ENCODE measurements at regions not wholly inside any gene's neighbourhood (a gene's known extent, or its start where the extent isn't known, plus 50 kb on each side); places are given as distances from the start of the nearest gene placed in this dataset.

DNA sequence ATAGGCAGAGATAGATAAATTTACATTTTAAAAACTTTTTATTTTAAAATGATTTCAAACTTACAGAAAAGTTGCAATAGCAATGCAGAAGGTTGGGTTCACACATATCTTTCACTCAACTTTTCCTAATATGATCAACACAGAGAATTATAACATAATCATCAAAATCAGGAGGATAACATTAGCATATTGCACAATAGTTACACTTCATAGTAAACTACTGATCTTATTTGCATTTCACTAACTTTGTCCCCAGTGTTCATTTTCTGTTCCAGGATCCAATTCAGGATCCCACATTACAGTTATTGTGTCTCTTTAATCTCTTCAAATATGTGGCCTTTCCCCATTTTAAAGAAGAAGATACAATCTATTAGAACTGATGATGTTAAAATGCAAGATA lies 115.4 kb upstream of the ETV6 start:
- Histone ChIP-seq H3K36me3 (no peaks in the 10 kb centered on the region), H3K27ac (replicated peaks in 1 of 4) (no peak overlapping the region), H3K9me3 (no peaks in the 10 kb centered on the region), H3K4me1 (no peaks in the 10 kb centered on the region), H3K4me3 (no peak overlapping the region), H3K27me3 (no peaks in the 10 kb centered on the region)
- no peak for DNase-seq (ENCODE audit: extremely low spot score)
- intact Hi-C loops (cut with DNase I) = no loop called here
- TF ChIP-seq POLR2AphosphoS5 (IDR thresholded peaks at IDR 0.05) (no peak), POLR2A (IDR thresholded peaks at IDR 0.05; ENCODE audit: low read depth) (no peak), EP300 (IDR thresholded peaks at IDR 0.05) (no peak)
- TF ChIP-seq, protein P1, sequence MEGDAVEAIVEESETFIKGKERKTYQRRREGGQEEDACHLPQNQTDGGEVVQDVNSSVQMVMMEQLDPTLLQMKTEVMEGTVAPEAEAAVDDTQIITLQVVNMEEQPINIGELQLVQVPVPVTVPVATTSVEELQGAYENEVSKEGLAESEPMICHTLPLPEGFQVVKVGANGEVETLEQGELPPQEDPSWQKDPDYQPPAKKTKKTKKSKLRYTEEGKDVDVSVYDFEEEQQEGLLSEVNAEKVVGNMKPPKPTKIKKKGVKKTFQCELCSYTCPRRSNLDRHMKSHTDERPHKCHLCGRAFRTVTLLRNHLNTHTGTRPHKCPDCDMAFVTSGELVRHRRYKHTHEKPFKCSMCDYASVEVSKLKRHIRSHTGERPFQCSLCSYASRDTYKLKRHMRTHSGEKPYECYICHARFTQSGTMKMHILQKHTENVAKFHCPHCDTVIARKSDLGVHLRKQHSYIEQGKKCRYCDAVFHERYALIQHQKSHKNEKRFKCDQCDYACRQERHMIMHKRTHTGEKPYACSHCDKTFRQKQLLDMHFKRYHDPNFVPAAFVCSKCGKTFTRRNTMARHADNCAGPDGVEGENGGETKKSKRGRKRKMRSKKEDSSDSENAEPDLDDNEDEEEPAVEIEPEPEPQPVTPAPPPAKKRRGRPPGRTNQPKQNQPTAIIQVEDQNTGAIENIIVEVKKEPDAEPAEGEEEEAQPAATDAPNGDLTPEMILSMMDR (IDR thresholded peaks at IDR 0.05) = no peak

DNA sequence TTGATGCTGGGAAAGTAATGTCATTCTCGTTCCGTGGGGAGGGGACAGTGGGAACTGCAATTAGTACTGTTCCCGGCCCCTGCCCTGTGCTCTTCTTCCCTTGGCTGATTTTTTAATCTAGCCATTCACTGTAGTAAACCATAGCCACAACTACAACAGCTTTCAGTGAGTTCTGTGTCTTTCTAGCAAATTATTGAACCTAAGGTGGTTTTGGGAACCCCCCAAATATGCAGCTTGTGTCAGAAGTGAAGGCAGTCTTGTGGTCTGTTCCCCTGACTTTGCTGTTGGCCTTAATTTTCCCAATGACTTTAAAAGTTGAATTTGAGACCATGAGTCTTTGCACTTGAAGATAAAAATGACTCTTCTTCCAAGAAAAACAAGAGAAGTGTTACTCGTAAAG lies 114.3 kb upstream of the ETV6 start:
- TF ChIP-seq EP300 (IDR thresholded peaks at IDR 0.05) (no peak), POLR2AphosphoS5 (IDR thresholded peaks at IDR 0.05) (no peak), POLR2A (IDR thresholded peaks at IDR 0.05; ENCODE audit: low read depth) (no peak)
- TF ChIP-seq, protein P1 (IDR thresholded peaks at IDR 0.05) = no peak
- Histone ChIP-seq H3K27me3 (no peaks in the 10 kb centered on the region), H3K36me3 (no peaks in the 10 kb centered on the region), H3K9me3 (no peaks in the 10 kb centered on the region), H3K4me1 (no peaks in the 10 kb centered on the region), H3K27ac (replicated peaks in 1 of 4) (no peak overlapping the region), H3K4me3 (no peak overlapping the region)
- no peak for DNase-seq (ENCODE audit: extremely low spot score)
- 86% methylated on average over 4 of the region's 4 CpGs for WGBS
- intact Hi-C loops (cut with DNase I) = no loop called here

DNA sequence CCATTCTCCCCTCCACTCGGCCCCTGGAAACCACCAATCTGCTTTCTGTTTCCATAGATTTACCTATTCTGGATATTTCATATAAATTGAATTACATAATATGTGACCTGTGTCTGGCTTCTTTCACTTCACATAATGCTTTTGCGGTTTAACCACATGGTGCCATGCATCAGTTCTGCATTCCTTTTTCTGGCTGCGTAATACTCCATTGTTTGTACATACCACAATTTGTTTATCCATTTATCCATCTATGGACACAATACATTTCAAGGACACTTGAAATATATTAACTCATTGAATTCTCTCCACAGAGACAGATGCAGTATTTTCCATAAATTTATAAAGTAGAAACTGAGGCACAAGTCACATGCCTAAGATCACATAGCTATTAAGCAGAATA lies 110.3 kb upstream of the ETV6 start:
- H3K4me1 ChIP-seq = peaks cover 0 to 17% (median 17%) of the 10 kb centered on the region in 4 donors
- no peaks in the 10 kb centered on the region for H3K9me3 ChIP-seq
- no peaks in the 10 kb centered on the region for H3K27me3 ChIP-seq
- intact Hi-C loops (cut with DNase I) = no loop called here
- H3K36me3 ChIP-seq = no peaks in the 10 kb centered on the region
- WGBS = 92% methylated on average over 3 of the region's 3 CpGs
- no peak overlapping the region for H3K27ac ChIP-seq (replicated peaks in 1 of 4)
- no peak overlapping the region for H3K4me3 ChIP-seq
- no peak for DNase-seq (ENCODE audit: extremely low spot score)
- TF ChIP-seq EP300 (IDR thresholded peaks at IDR 0.05) = no peak
- no peak for TF ChIP-seq POLR2A (IDR thresholded peaks at IDR 0.05; ENCODE audit: low read depth)
- TF ChIP-seq POLR2AphosphoS5 (IDR thresholded peaks at IDR 0.05) = no peak
- TF ChIP-seq, protein P1 (IDR thresholded peaks at IDR 0.05) = no peak

DNA sequence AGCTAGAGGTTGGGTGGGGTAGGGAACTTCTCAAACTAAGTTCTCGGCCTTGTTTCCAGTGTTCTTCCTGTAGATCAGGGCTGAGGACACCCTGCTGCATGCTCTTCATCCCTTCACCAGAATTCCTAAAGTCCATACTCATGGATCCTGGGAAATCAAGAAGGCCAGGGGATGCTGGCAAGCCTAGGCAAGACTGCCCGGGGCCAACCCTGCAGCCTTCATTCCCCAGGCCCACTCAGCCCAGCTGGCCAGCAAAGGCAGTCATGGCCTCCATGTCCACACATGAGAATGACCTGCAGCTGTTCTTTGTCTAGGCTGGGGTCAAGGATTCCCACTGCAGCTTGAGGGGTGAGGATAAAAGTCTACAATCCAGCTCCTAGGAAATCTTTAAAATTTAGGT lies 109.3 kb upstream of the ETV6 start:
- Histone ChIP-seq H3K4me3 (no peak overlapping the region), H3K27ac (replicated peaks in 1 of 4) (no peak overlapping the region), H3K4me1 (peaks cover 0 to 26% (median 22%) of the 10 kb centered on the region in 4 donors), H3K36me3 (no peaks in the 10 kb centered on the region), H3K9me3 (no peaks in the 10 kb centered on the region), H3K27me3 (no peaks in the 10 kb centered on the region)
- DNase-seq (ENCODE audit: extremely low spot score) = no peak
- intact Hi-C loops (cut with DNase I) = no loop called here
- WGBS = 87% methylated on average over 2 of the region's 2 CpGs
- no peak for TF ChIP-seq POLR2A (IDR thresholded peaks at IDR 0.05; ENCODE audit: low read depth)
- TF ChIP-seq POLR2AphosphoS5 (IDR thresholded peaks at IDR 0.05) = no peak
- TF ChIP-seq EP300 (IDR thresholded peaks at IDR 0.05) = no peak
- TF ChIP-seq, protein P1 (IDR thresholded peaks at IDR 0.05) = no peak

DNA sequence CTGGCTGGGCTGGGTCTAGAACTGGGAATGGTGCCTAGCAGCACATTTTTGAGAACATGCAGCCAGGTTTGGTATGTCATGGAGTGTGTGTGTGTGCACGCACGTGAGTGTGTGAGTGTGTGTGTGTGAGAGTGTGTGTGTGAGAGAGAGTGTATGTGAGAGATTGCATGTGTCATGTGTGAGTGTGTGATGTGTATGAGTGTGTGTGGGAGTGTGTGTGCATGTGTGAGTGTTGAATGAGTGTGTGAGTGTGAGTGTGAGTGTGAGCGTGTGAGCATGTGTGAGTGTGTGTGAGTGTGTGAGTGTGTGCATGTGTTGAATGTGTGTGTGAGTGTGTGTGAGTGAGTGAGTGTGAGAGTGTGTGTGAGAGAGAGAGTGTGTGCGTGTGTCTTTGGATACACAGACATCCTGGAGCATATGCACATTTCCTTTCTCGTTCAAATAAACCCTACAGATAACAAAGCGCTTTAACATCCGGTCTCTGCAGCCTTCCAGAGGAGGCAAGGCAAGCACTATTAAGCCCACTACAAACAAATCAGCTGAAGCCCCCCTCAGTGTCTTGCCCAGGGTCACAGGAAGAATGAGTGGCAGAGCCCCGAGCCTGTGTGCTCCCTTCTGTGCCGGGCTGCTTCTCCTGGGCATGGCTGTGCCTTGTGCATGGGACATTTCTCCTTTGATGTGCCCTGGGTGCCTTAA lies 108.7 kb upstream of the ETV6 start:
- WGBS = 67% methylated on average over 8 of the region's 9 CpGs
- H3K36me3 ChIP-seq = no peaks in the 10 kb centered on the region

More for the DNA sequence above, 108.7 kb upstream of the ETV6 start:
- DNase-seq (ENCODE audit: extremely low spot score) = no peak
- Histone ChIP-seq H3K4me3 (no peak overlapping the region), H3K9me3 (no peaks in the 10 kb centered on the region), H3K27me3 (no peaks in the 10 kb centered on the region), H3K27ac (replicated peaks in 1 of 4) (no peak overlapping the region), H3K4me1 (peaks cover 3 to 32% (median 28%) of the 10 kb centered on the region in 4 donors)
- no peak for TF ChIP-seq EP300 (IDR thresholded peaks at IDR 0.05)
- TF ChIP-seq POLR2A (IDR thresholded peaks at IDR 0.05; ENCODE audit: low read depth) = no peak
- TF ChIP-seq, protein P1 (IDR thresholded peaks at IDR 0.05) = no peak
- no peak for TF ChIP-seq POLR2AphosphoS5 (IDR thresholded peaks at IDR 0.05)
- intact Hi-C loops (cut with DNase I) = no loop called here
